Body of pancreas (tissue), 4 donors: ENCODE measurements at regions not wholly inside any gene's neighbourhood (a gene's known extent, or its start where the extent isn't known, plus 50 kb on each side); places are given as distances from the start of the nearest gene placed in this dataset.

Experiments
- POLR2A ChIP-seq, 3 donors: fragments of 450-650 bp; IDR thresholded peaks; one replicate each; pipeline ENCODE4 v1.6.1; 2016; ENCODE audit warnings: antibody characterized with exemption in 3 of 3, mild to moderate bottlenecking in 2 of 3
- TF ChIP-seq, protein P1 (sequence below), 7 experiments: fragments of 450-650 bp in 4 of 7; fragments of 200-600 bp in 3 of 7; sonication (generic) in 3 of 7; IDR thresholded peaks; one replicate each; pipeline ENCODE4 v1.5.1; 2016 to 2019; ENCODE audit warnings: antibody characterized with exemption in 7 of 7

DNA sequence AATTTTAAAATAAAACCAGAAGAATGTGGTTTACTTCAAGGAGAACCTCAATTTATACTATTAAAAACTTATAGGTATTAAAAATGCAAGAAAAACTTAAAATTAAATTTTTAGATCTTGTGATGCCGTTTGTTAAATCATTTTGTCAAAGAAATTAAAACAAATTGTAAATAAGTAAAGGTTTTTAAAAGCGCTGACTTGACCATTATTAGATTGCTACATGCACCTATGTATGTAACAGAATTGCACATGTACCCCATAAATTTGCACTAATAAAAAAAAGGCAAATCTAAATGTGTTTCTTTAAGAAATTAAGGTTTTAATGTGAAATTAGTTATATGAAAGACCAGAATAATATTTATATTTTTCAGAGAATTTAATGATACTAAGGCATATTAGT is 156.1 kb downstream of the LARP7 start:
- TF ChIP-seq, protein P1, sequence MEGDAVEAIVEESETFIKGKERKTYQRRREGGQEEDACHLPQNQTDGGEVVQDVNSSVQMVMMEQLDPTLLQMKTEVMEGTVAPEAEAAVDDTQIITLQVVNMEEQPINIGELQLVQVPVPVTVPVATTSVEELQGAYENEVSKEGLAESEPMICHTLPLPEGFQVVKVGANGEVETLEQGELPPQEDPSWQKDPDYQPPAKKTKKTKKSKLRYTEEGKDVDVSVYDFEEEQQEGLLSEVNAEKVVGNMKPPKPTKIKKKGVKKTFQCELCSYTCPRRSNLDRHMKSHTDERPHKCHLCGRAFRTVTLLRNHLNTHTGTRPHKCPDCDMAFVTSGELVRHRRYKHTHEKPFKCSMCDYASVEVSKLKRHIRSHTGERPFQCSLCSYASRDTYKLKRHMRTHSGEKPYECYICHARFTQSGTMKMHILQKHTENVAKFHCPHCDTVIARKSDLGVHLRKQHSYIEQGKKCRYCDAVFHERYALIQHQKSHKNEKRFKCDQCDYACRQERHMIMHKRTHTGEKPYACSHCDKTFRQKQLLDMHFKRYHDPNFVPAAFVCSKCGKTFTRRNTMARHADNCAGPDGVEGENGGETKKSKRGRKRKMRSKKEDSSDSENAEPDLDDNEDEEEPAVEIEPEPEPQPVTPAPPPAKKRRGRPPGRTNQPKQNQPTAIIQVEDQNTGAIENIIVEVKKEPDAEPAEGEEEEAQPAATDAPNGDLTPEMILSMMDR (IDR thresholded peaks at IDR 0.05), result no peak
- no peak for TF ChIP-seq POLR2A (IDR thresholded peaks at IDR 0.05)
